Right hindlimb (tissue), 1 donor: ENCODE measurements at regions not wholly inside any gene's neighbourhood (a gene's known extent, or its start where the extent isn't known, plus 50 kb on each side); places are given as distances from the start of the nearest gene placed in this dataset.

ENCODE experiments used
- DNase-seq: peaks from one replicate; pipeline ENCODE4 v3.0.0-alpha.2; 2018

GRCh38 chrX:8868906-8869305 is 67.7 kb upstream of the FAM9A start:
- no peak for DNase-seq

GRCh38 chrX:8868070-8868773 is 67.0 kb upstream of the FAM9A start:
- DNase-seq: no peak

GRCh38 chrX:8867406-8867805 is 66.2 kb upstream of the FAM9A start:
- DNase-seq: no peak

GRCh38 chrX:8864161-8864560 is 63.0 kb upstream of the FAM9A start:
- peak; percentile 18 for DNase-seq

GRCh38 chrX:8861908-8862307 is 60.7 kb upstream of the FAM9A start:
- no peak for DNase-seq

GRCh38 chrX:8851231-8851886 is 50.2 kb upstream of the FAM9A start:
- no peak for DNase-seq
